K562 (cell line): ENCODE measurements at regions not wholly inside any gene's neighbourhood (a gene's known extent, or its start where the extent isn't known, plus 50 kb on each side); places are given as distances from the start of the nearest gene placed in this dataset.
A peak's percentile ranks its signal among the peaks of the same experiment; 100 is the strongest.

Experiments
- AFF4 ChIP-seq: sonication (generic); formaldehyde crosslinking; IDR thresholded peaks from 2 replicates; pipeline ENCODE4 v1.8.0; 2023; ENCODE audit warnings: mild to moderate bottlenecking, missing genetic modification reagents
- ARID2 ChIP-seq: fragments of 450-650 bp; IDR thresholded peaks from 2 replicates; pipeline ENCODE4 v1.6.1; 2017; ENCODE audit warnings: antibody characterized with exemption, mild to moderate bottlenecking
- BHLHE40 ChIP-seq: IDR thresholded peaks from 2 replicates; pipeline ENCODE4 v1.6.1; 2011; ENCODE audit warnings: low read length, improper control_type of control experiment
- CREB1 ChIP-seq, 2 experiments: sonication (generic) in 1 of 2; formaldehyde crosslinking in 1 of 2; IDR thresholded peaks; 2 replicates each; pipeline versions ENCODE4 v1.6.1 to v1.8.0; 2012 to 2022; ENCODE audit warnings: inconsistent platforms in 1 of 2, mild to moderate bottlenecking in 1 of 2, missing genetic modification reagents in 1 of 2, moderate library complexity in 1 of 2
- CTBP1 ChIP-seq: fragments of 450-650 bp; IDR thresholded peaks from 2 replicates; pipeline ENCODE4 v1.6.1; 2016; ENCODE audit warnings: borderline replicate concordance
- DPF2 ChIP-seq: fragments of 450-650 bp; IDR thresholded peaks from 2 replicates; pipeline ENCODE4 v1.6.1; 2016
- ELF2 ChIP-seq: fragments of 250-450 bp; sonication (Bioruptor Pico); IDR thresholded peaks from 2 replicates; pipeline ENCODE4 v1.5.0; 2021; ENCODE audit warnings: mild to moderate bottlenecking
- FOS ChIP-seq: IDR thresholded peaks from 3 replicates; pipeline ENCODE4 v1.6.1; 2011; ENCODE audit not compliant: insufficient read length; ENCODE audit errors: extremely low read depth
- HDAC2 ChIP-seq: fragments of 450-650 bp; IDR thresholded peaks from 2 replicates; pipeline ENCODE4 v1.6.1; 2016; ENCODE audit warnings: mild to moderate bottlenecking
- HES1 ChIP-seq: fragments of 450-650 bp; IDR thresholded peaks from 2 replicates; pipeline ENCODE4 v1.6.1; 2016; ENCODE audit warnings: low read depth, mild to moderate bottlenecking, moderate library complexity
- MXD1 ChIP-seq: fragments of 250-450 bp; sonication (Bioruptor Pico); IDR thresholded peaks from 2 replicates; pipeline ENCODE4 v1.8.0; 2021; ENCODE audit warnings: borderline replicate concordance, mild to moderate bottlenecking, moderate library complexity; ENCODE audit not compliant: poor library complexity, severe bottlenecking
- RBFOX2 ChIP-seq: fragments of 200-400 bp; formaldehyde crosslinking; IDR thresholded peaks from 2 replicates; pipeline ENCODE4 v1.6.1; 2017; ENCODE audit warnings: low read depth, mild to moderate bottlenecking, low read length, moderate library complexity
- RHOXF2B ChIP-seq: fragments of 250-450 bp; sonication (Bioruptor Pico); conservative IDR thresholded peaks from 2 replicates; pipeline ENCODE4 v1.5.1; 2021
- STAT5A ChIP-seq: IDR thresholded peaks from 2 replicates; pipeline ENCODE4 v1.6.1; 2012; ENCODE audit warnings: low read length, inconsistent platforms, borderline replicate concordance
- ZNF280A ChIP-seq: fragments of 450-650 bp; IDR thresholded peaks from 2 replicates; pipeline ENCODE4 v1.6.1; 2018; ENCODE audit warnings: mild to moderate bottlenecking, low read depth; ENCODE audit not compliant: partially characterized antibody
- ZNF395 ChIP-seq: fragments of 200-800 bp; sonication (Bioruptor generic); IDR thresholded peaks from 2 replicates; pipeline ENCODE4 v1.6.1; 2017; ENCODE audit warnings: missing genetic modification characterization, missing compliant biosample characterization
- ZNF398 ChIP-seq: fragments of 250-450 bp; sonication (Bioruptor Pico); IDR thresholded peaks from 2 replicates; pipeline ENCODE4 v1.8.0; 2021; ENCODE audit warnings: moderate library complexity, mild to moderate bottlenecking, inconsistent platforms

GRCh38 chr2:12456293-12457106 is 260.2 kb upstream of the TRIB2 start (continued):
- TF ChIP-seq HES1 (no peak), CREB1 (IDR thresholded peaks at IDR 0.05) (no peak), CREB1 (CRISPR knock-in tag; IDR thresholded peaks at IDR 0.05) (no peak), FOS (no peak), HDAC2 (peak; percentile 94), STAT5A (peak; percentile 46; the same call in 1 of the 2 replicates), ZNF398 (CRISPR knock-in tag) (no peak), CTBP1 (peak; percentile 22; the same call in 1 of the 2 replicates), ARID2 (no peak), RHOXF2B (CRISPR knock-in tag) (no peak), ELF2 (CRISPR knock-in tag) (no peak), AFF4 (CRISPR knock-in tag) (no peak), MXD1 (CRISPR knock-in tag) (no peak), DPF2 (peak; percentile 95), ZNF395 (CRISPR knock-in tag) (no peak), RBFOX2 (0 out of 2 replicates have a peak, but pooled peaks have one; percentile 42), BHLHE40 (no peak), ZNF280A (no peak)
